Karpas-422 (cell line): ENCODE measurements at regions not wholly inside any gene's neighbourhood (a gene's known extent, or its start where the extent isn't known, plus 50 kb on each side); places are given as distances from the start of the nearest gene placed in this dataset.

Experiments used
- DNase-seq: peaks from one replicate; pipeline ENCODE4 v3.0.0-alpha.2; 2015
- H2AFZ ChIP-seq: fragments of 200-600 bp; sonication (generic); 2 replicates; pipeline ENCODE4 v1.6.1; 2014; ENCODE audit warnings: antibody characterized with exemption, low read length, mixed read lengths
- H3K27ac ChIP-seq: fragments of 200-600 bp; sonication (generic); 2 replicates; pipeline ENCODE4 v1.5.1; 2014; ENCODE audit warnings: mild to moderate bottlenecking, low read length, moderate library complexity
- H3K27me3 ChIP-seq: fragments of 200-600 bp; sonication (generic); 2 replicates; pipeline ENCODE4 v1.6.1; 2014; ENCODE audit warnings: low read length, mixed read lengths
- H3K36me3 ChIP-seq: fragments of 200-600 bp; sonication (generic); 2 replicates; pipeline ENCODE4 v1.6.1; 2014; ENCODE audit warnings: low read length, mixed read lengths; ENCODE audit not compliant: insufficient read depth
- H3K4me1 ChIP-seq: fragments of 200-600 bp; sonication (generic); 2 replicates; pipeline ENCODE4 v1.6.1; 2014; ENCODE audit warnings: mild to moderate bottlenecking, low read length, mixed read lengths
- H3K4me2 ChIP-seq: fragments of 200-600 bp; sonication (generic); 2 replicates; pipeline ENCODE4 v1.6.1; 2014; ENCODE audit warnings: low read length, low read depth, mild to moderate bottlenecking; ENCODE audit not compliant: poor library complexity, severe bottlenecking
- H3K4me3 ChIP-seq: fragments of 200-600 bp; sonication (generic); 2 replicates; pipeline ENCODE4 v1.5.1; 2014; ENCODE audit warnings: mild to moderate bottlenecking, antibody characterized with exemption, low read length, mixed read lengths
- H3K79me2 ChIP-seq: fragments of 200-600 bp; sonication (generic); 2 replicates; pipeline ENCODE4 v1.6.1; 2014; ENCODE audit warnings: mild to moderate bottlenecking, low read length, mixed read lengths
- H3K9ac ChIP-seq: fragments of 200-600 bp; sonication (generic); 2 replicates; pipeline ENCODE4 v1.6.0; 2014; ENCODE audit warnings: low read length
- H3K9me2 ChIP-seq: fragments of 200-600 bp; sonication (generic), shearing (Covaris generic); replicated peaks from 2 replicates; pipeline ENCODE4 v1.6.0; 2014; ENCODE audit warnings: mild to moderate bottlenecking, low read length, moderate library complexity; ENCODE audit not compliant: insufficient read depth
- H3K9me3 ChIP-seq: fragments of 300-700, 200-600 bp; sonication (generic); 2 replicates; pipeline ENCODE4 v1.6.1; 2014; ENCODE audit warnings: low read length, mixed read lengths
- H4K20me1 ChIP-seq: fragments of 200-600 bp; sonication (generic); 2 replicates; pipeline ENCODE4 v1.6.1; 2014; ENCODE audit warnings: mild to moderate bottlenecking, antibody characterized with exemption, low read length, low read depth; ENCODE audit not compliant: insufficient read depth

- no peaks in the 10 kb centered on the region for H4K20me1 ChIP-seq
- H2AFZ ChIP-seq: no peak overlapping the region
- H3K36me3 ChIP-seq: no peaks in the 10 kb centered on the region
- no peaks in the 10 kb centered on the region for H3K9me2 ChIP-seq
- H3K9me3 ChIP-seq: peaks cover 26% of the 10 kb centered on the region
- H3K4me2 ChIP-seq: no peak overlapping the region
- no peaks in the 10 kb centered on the region for H3K4me1 ChIP-seq
- H3K9ac ChIP-seq: no peak overlapping the region
- no peaks in the 10 kb centered on the region for H3K27me3 ChIP-seq
- no peaks in the 10 kb centered on the region for H3K79me2 ChIP-seq
- H3K4me3 ChIP-seq: no peak overlapping the region
- DNase-seq: no peak
- no peak overlapping the region for H3K27ac ChIP-seq
Measured at GRCh38 chr11:41878095-41878494, 418.6 kb upstream of the LRRC4C start.

GRCh38 chr11:41879214-41879613 is 419.8 kb upstream of the LRRC4C start:
- Histone ChIP-seq H3K79me2 (no peaks in the 10 kb centered on the region), H4K20me1 (no peaks in the 10 kb centered on the region), H3K27me3 (no peaks in the 10 kb centered on the region), H3K9me3 (peaks cover 25% of the 10 kb centered on the region), H3K36me3 (no peaks in the 10 kb centered on the region), H3K4me3 (no peak overlapping the region), H3K4me2 (no peak overlapping the region), H3K9ac (no peak overlapping the region), H3K4me1 (no peaks in the 10 kb centered on the region), H3K9me2 (no peaks in the 10 kb centered on the region), H3K27ac (no peak overlapping the region), H2AFZ (no peak overlapping the region)
- no peak for DNase-seq

- no peak overlapping the region for H3K4me3 ChIP-seq
- H3K36me3 ChIP-seq: no peaks in the 10 kb centered on the region
- H3K9me2 ChIP-seq: no peaks in the 10 kb centered on the region
- H3K9ac ChIP-seq: no peak overlapping the region
- no peak overlapping the region for H2AFZ ChIP-seq
- peaks cover 32% of the 10 kb centered on the region for H3K9me3 ChIP-seq
- H3K4me2 ChIP-seq: no peak overlapping the region
- no peaks in the 10 kb centered on the region for H3K79me2 ChIP-seq
- H3K27me3 ChIP-seq: no peaks in the 10 kb centered on the region
- no peak overlapping the region for H3K27ac ChIP-seq
- no peaks in the 10 kb centered on the region for H3K4me1 ChIP-seq
- DNase-seq: no peak
- no peaks in the 10 kb centered on the region for H4K20me1 ChIP-seq
Measured at GRCh38 chr11:41895081-41895480, 435.6 kb upstream of the LRRC4C start.

- no peak overlapping the region for H3K9ac ChIP-seq
- no peaks in the 10 kb centered on the region for H3K27me3 ChIP-seq
- no peaks in the 10 kb centered on the region for H3K79me2 ChIP-seq
- H3K27ac ChIP-seq: no peak overlapping the region
- no peaks in the 10 kb centered on the region for H3K36me3 ChIP-seq
- H3K4me2 ChIP-seq: no peak overlapping the region
- H3K4me3 ChIP-seq: no peak overlapping the region
- H3K9me2 ChIP-seq: no peaks in the 10 kb centered on the region
- no peak overlapping the region for H2AFZ ChIP-seq
- DNase-seq: no peak
- H4K20me1 ChIP-seq: no peaks in the 10 kb centered on the region
- H3K4me1 ChIP-seq: no peaks in the 10 kb centered on the region
- H3K9me3 ChIP-seq: peaks cover 39% of the 10 kb centered on the region
Measured at GRCh38 chr11:41897991-41898390, 438.5 kb upstream of the LRRC4C start.

- Histone ChIP-seq H3K4me1 (no peaks in the 10 kb centered on the region), H4K20me1 (no peaks in the 10 kb centered on the region), H3K4me2 (no peak overlapping the region), H3K36me3 (no peaks in the 10 kb centered on the region), H3K9me3 (peaks cover 38% of the 10 kb centered on the region), H3K79me2 (no peaks in the 10 kb centered on the region), H3K9ac (no peak overlapping the region), H3K4me3 (no peak overlapping the region), H3K27ac (no peak overlapping the region), H2AFZ (no peak overlapping the region), H3K9me2 (no peaks in the 10 kb centered on the region), H3K27me3 (no peaks in the 10 kb centered on the region)
- DNase-seq: no peak
Measured at GRCh38 chr11:41917900-41918299, 458.4 kb upstream of the LRRC4C start.

GRCh38 chr11:41920374-41920773 is 460.9 kb upstream of the LRRC4C start:
- Histone ChIP-seq H3K79me2 (no peaks in the 10 kb centered on the region), H3K4me1 (no peaks in the 10 kb centered on the region), H3K9ac (no peak overlapping the region), H2AFZ (no peak overlapping the region), H3K36me3 (no peaks in the 10 kb centered on the region), H3K4me2 (no peak overlapping the region), H4K20me1 (no peaks in the 10 kb centered on the region), H3K9me2 (no peaks in the 10 kb centered on the region), H3K27me3 (no peaks in the 10 kb centered on the region), H3K9me3 (peaks cover 46% of the 10 kb centered on the region), H3K27ac (no peak overlapping the region), H3K4me3 (no peak overlapping the region)
- DNase-seq: no peak

- H3K36me3 ChIP-seq: no peaks in the 10 kb centered on the region
- no peak overlapping the region for H3K4me2 ChIP-seq
- DNase-seq: no peak
- no peak overlapping the region for H3K4me3 ChIP-seq
- H4K20me1 ChIP-seq: no peaks in the 10 kb centered on the region
- H3K27me3 ChIP-seq: no peaks in the 10 kb centered on the region
- no peak overlapping the region for H2AFZ ChIP-seq
- peaks cover 46% of the 10 kb centered on the region for H3K9me3 ChIP-seq
- no peaks in the 10 kb centered on the region for H3K79me2 ChIP-seq
- no peaks in the 10 kb centered on the region for H3K4me1 ChIP-seq
- no peak overlapping the region for H3K9ac ChIP-seq
- no peaks in the 10 kb centered on the region for H3K9me2 ChIP-seq
- H3K27ac ChIP-seq: no peak overlapping the region
Measured at GRCh38 chr11:41921746-41922390, 462.4 kb upstream of the LRRC4C start.

- no peaks in the 10 kb centered on the region for H3K27me3 ChIP-seq
- H3K36me3 ChIP-seq: no peaks in the 10 kb centered on the region
- peaks cover 29% of the 10 kb centered on the region for H3K9me3 ChIP-seq
- H3K27ac ChIP-seq: no peak overlapping the region
- no peaks in the 10 kb centered on the region for H3K4me1 ChIP-seq
- H3K4me3 ChIP-seq: no peak overlapping the region
- no peaks in the 10 kb centered on the region for H3K79me2 ChIP-seq
- no peaks in the 10 kb centered on the region for H3K9me2 ChIP-seq
- H2AFZ ChIP-seq: no peak overlapping the region
- DNase-seq: no peak
- no peak overlapping the region for H3K4me2 ChIP-seq
- H3K9ac ChIP-seq: no peak overlapping the region
- no peaks in the 10 kb centered on the region for H4K20me1 ChIP-seq
Measured at GRCh38 chr11:41926339-41926738, 466.9 kb upstream of the LRRC4C start.

GRCh38 chr11:41935241-41935640 is 475.8 kb upstream of the LRRC4C start:
- H3K27ac ChIP-seq: no peak overlapping the region
- H3K4me2 ChIP-seq: no peak overlapping the region
- H3K9me2 ChIP-seq: no peaks in the 10 kb centered on the region
- H2AFZ ChIP-seq: no peak overlapping the region
- H3K79me2 ChIP-seq: no peaks in the 10 kb centered on the region
- no peak for DNase-seq
- H3K4me3 ChIP-seq: no peak overlapping the region
- no peaks in the 10 kb centered on the region for H4K20me1 ChIP-seq
- H3K4me1 ChIP-seq: no peaks in the 10 kb centered on the region
- no peaks in the 10 kb centered on the region for H3K27me3 ChIP-seq
- no peaks in the 10 kb centered on the region for H3K36me3 ChIP-seq
- H3K9me3 ChIP-seq: peaks cover 18% of the 10 kb centered on the region
- H3K9ac ChIP-seq: no peak overlapping the region
